Heart left ventricle (tissue), 16 donors: ENCODE measurements at regions not wholly inside any gene's neighbourhood (a gene's known extent, or its start where the extent isn't known, plus 50 kb on each side); places are given as distances from the start of the nearest gene placed in this dataset.

Experiments
- ATAC-seq, 4 donors: fragments of 200-7000 bp; cut with Tn5 transposase; one replicate each; pipeline ENCODE4 v1.9.1; 2020 to 2022; ENCODE audit warnings: moderate library complexity in 4 of 4, mild to moderate bottlenecking in 3 of 4, moderate number of reproducible peaks in 1 of 4
- DNase-seq, 5 donors: peaks; one replicate each; pipeline ENCODE4 v3.0.0-alpha.2; 2020
- H3K27ac ChIP-seq, 12 donors: fragments of 200-600 bp; sonication (generic) in 4 of 12; one replicate each; pipeline versions ENCODE4 v1.5.0 to v1.8.0; 2016 to 2022; ENCODE audit warnings: mild to moderate bottlenecking in 2 of 12
- H3K27me3 ChIP-seq, 9 donors: fragments of 200-600 bp; sonication (generic) in 2 of 9; one replicate each; pipeline versions ENCODE4 v1.5.1 to v1.8.0; 2016 to 2022; ENCODE audit warnings: mild to moderate bottlenecking in 3 of 9
- H3K36me3 ChIP-seq, 9 donors: fragments of 200-600 bp; sonication (generic) in 2 of 9; one replicate each; pipeline versions ENCODE4 v1.5.0 to v1.8.0; 2018 to 2022; ENCODE audit warnings: mild to moderate bottlenecking in 2 of 9
- H3K4me1 ChIP-seq, 12 donors: fragments of 200-600 bp; sonication (generic) in 4 of 12; one replicate each; pipeline versions ENCODE4 v1.5.0 to v1.8.0; 2016 to 2022; ENCODE audit warnings: mild to moderate bottlenecking in 3 of 12
- H3K4me3 ChIP-seq, 12 donors: fragments of 200-600 bp; sonication (generic) in 4 of 12; one replicate each; pipeline versions ENCODE4 v1.5.0 to v1.8.0; 2017 to 2022; ENCODE audit warnings: mild to moderate bottlenecking in 9 of 12, moderate library complexity in 4 of 12
- H3K9me3 ChIP-seq, 12 donors: fragments of 200-600 bp; sonication (generic) in 4 of 12; one replicate each; pipeline versions ENCODE4 v1.5.0 to v1.8.0; 2016 to 2022; ENCODE audit warnings: mild to moderate bottlenecking in 1 of 12
- CTCF ChIP-seq, 12 donors: fragments of 200-600 bp; sonication (generic) in 4 of 12; IDR thresholded peaks; one replicate each; pipeline versions ENCODE4 v1.5.0 to v1.8.0; 2018 to 2022; ENCODE audit warnings: antibody characterized with exemption in 12 of 12, mild to moderate bottlenecking in 5 of 12
- POLR2A ChIP-seq, 2 donors: fragments of 450-650 bp; IDR thresholded peaks; one replicate each; pipeline ENCODE4 v1.6.1; 2017; ENCODE audit warnings: antibody characterized with exemption in 2 of 2, mild to moderate bottlenecking in 2 of 2, moderate library complexity in 2 of 2
- WGBS, 4 donors: extraction: QIAGEN DNeasy Blood & Tissue Kit in 2 of 4; methylation state at CpG; one replicate each; pipeline versions ENCODE4 v1.1.5 to v1.1.7; 2013 to 2018; 5-methylcytosine and 5-hydroxymethylcytosine counted together
- intact Hi-C, 10 donors: fragments of 100-400 bp; cut with DNase I; formaldehyde crosslinking; loops; one replicate each; pipeline versions ENCODE4 v1.11.1 to v1.14.2; 2022
- donor health status: ischemic (EF 13 %, LVEDD 7.1; RV severe dilation, severe dysfunction).
- donor health status: healthy with polysubstance abuse.
- donor health status: DM: no; HTN: yes; CAD: no.
- donor health status: DM: no; HTN: no; CAD: no.
- donor health status: ischemic (EF 25% LVEDD 6.9; RV normal size, moderate dysfunction).
- donor health status: ischemic (EF 25% LVEDD 5.7; RV mildly dilated, moderate dysfunction).
- donor health status: healthy.
- donor health status: DM: yes; HTN: yes; CAD: no.
- donor health status: ischemic (EF 35%, LVEDD 5.7; RV mildly dilated, moderate dysfunction).
- donor health status: nonischemic (EF 11% LVEDD 7.7; RV severe dilation, severe dysfunction).
- donor health status: DM: yes; HTN: yes; CAD: no.
- donor health status: PGD.
- donor health status: ischemic (EF 29% LVEDD 5.4; RV normal size, mild dysfunction).
- donor health status: nonischemic (EF 23%, LVEDD 6.1; RV moderate dilation, normal function).

- peak in 3 of 4 donors; percentile 76 to 97 (median 91) for ATAC-seq
- TF ChIP-seq POLR2A (IDR thresholded peaks at IDR 0.05) (no peak), CTCF (IDR thresholded peaks at IDR 0.05) (no peak)
These were observed 166.8 kb downstream of the NNT start for GRCh38 chr5:43769571-43770355.

More at GRCh38 chr5:43769571-43770355, 166.8 kb downstream of the NNT start:
- Histone ChIP-seq H3K27ac (peak overlapping the region in 5 of 12 donors; percentile 18 to 68 (median 43)), H3K4me3 (no peak overlapping the region), H3K36me3 (no peaks in the 10 kb centered on the region), H3K4me1 (peaks cover 0 to 17% (median 0%) of the 10 kb centered on the region in 12 donors), H3K9me3 (no peaks in the 10 kb centered on the region), H3K27me3 (no peaks in the 10 kb centered on the region)
- intact Hi-C loops = no loop called here
- WGBS, 4 donors = 55 to 64% (median 55%) methylated on average over 7 of the region's 7 CpGs
- peak in 2 of 5 donors; percentile 24 to 34 for DNase-seq
